Gastrocnemius medialis (tissue), 4 donors: ENCODE measurements at regions not wholly inside any gene's neighbourhood (a gene's known extent, or its start where the extent isn't known, plus 50 kb on each side); places are given as distances from the start of the nearest gene placed in this dataset.

Experiments used
- ATAC-seq, 2 donors: fragments of 150-250 bp; one replicate each; pipeline ENCODE4 v1.9.1; 2016
- DNase-seq, 2 donors: peaks; one replicate each; pipeline ENCODE4 v3.0.0-alpha.2; 2019
- H3K27ac ChIP-seq, 4 donors: fragments of 200-600 bp; sonication (generic); 1 replicate in 1 of 4; 2 replicates in 3 of 4; pipeline ENCODE4 v1.5.1; 2016 to 2018; ENCODE audit warnings: mild to moderate bottlenecking in 2 of 4, moderate library complexity in 1 of 4
- H3K27me3 ChIP-seq, 3 donors: fragments of 200-600 bp; sonication (generic) in 2 of 3; 1 replicate in 1 of 3; 2 replicates in 2 of 3; pipeline versions ENCODE4 v1.5.1 to v1.6.0; 2016 to 2019; ENCODE audit warnings: mild to moderate bottlenecking in 1 of 3, moderate library complexity in 1 of 3
- H3K36me3 ChIP-seq, 2 donors: fragments of 200-600 bp; sonication (generic) in 1 of 2; one replicate each; pipeline ENCODE4 v1.5.1; 2017 to 2018
- H3K4me1 ChIP-seq, 2 donors: fragments of 200-600 bp; sonication (generic) in 1 of 2; one replicate each; pipeline ENCODE4 v1.5.1; 2016 to 2017; ENCODE audit warnings: mild to moderate bottlenecking in 2 of 2
- H3K4me3 ChIP-seq, 4 donors: fragments of 200-600 bp; sonication (generic) in 3 of 4; 1 replicate in 1 of 4; 2 replicates in 3 of 4; pipeline ENCODE4 v1.5.1; 2016 to 2019; ENCODE audit warnings: mild to moderate bottlenecking in 2 of 4
- H3K9me3 ChIP-seq, 3 donors: fragments of 200-600 bp; sonication (generic) in 2 of 3; 1 replicate in 1 of 3; 2 replicates in 2 of 3; pipeline ENCODE4 v1.5.1; 2016 to 2019
- POLR2A ChIP-seq, 2 donors: fragments of 450-650 bp; IDR thresholded peaks; one replicate each; pipeline ENCODE4 v1.6.1; 2017; ENCODE audit warnings: antibody characterized with exemption in 2 of 2, mild to moderate bottlenecking in 2 of 2, moderate library complexity in 2 of 2
- in situ Hi-C, 4 donors: fragments of 200-750 bp; cut with MboI; loops; one replicate each; pipeline versions ENCODE4 v1.15.0 to v1.8.0; 2017; ENCODE audit warnings: low sequenced_read_pairs in 4 of 4
- intact Hi-C: fragments of 100-400 bp; cut with DNase I; formaldehyde crosslinking; loops from one replicate; pipeline ENCODE4 v1.15.1; 2023; ENCODE audit warnings: low total_unique reads
- TF ChIP-seq, protein P1 (sequence below), 5 experiments: fragments of 450-650 bp in 3 of 5; fragments of 200-600 bp in 2 of 5; sonication (generic) in 2 of 5; IDR thresholded peaks in 4 of 5; conservative IDR thresholded peaks in 1 of 5; 1 replicate in 4 of 5; 2 replicates in 1 of 5; pipeline ENCODE4 v1.5.1; 2016 to 2019; ENCODE audit warnings: antibody characterized with exemption in 5 of 5, mild to moderate bottlenecking in 3 of 5, moderate library complexity in 3 of 5

DNA sequence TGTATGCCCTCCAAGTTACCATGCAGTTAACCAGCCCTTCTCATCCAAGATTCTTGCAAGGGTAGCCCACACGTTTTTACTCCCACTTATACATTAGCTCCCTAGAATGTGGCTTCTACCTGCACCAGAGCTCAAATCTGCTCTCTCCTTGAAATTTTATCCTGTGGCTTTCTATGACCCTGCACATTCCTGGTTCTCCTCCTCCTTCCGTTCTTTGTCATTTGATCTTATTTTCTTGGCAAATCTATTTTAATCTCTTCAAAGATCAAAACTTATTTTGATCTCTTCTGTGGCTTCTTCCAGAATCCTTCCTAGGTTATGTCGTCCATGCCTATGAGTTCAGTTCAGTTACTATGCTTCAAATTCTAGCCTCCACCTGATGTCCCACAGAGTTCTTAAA lies 115.6 kb upstream of the GUCA2B start:
- H3K9me3 ChIP-seq, result no peaks in the 10 kb centered on the region
- H3K27me3 ChIP-seq, result no peaks in the 10 kb centered on the region
- H3K36me3 ChIP-seq, result no peaks in the 10 kb centered on the region
- no peak for TF ChIP-seq POLR2A (IDR thresholded peaks at IDR 0.05)
- TF ChIP-seq, protein P1, sequence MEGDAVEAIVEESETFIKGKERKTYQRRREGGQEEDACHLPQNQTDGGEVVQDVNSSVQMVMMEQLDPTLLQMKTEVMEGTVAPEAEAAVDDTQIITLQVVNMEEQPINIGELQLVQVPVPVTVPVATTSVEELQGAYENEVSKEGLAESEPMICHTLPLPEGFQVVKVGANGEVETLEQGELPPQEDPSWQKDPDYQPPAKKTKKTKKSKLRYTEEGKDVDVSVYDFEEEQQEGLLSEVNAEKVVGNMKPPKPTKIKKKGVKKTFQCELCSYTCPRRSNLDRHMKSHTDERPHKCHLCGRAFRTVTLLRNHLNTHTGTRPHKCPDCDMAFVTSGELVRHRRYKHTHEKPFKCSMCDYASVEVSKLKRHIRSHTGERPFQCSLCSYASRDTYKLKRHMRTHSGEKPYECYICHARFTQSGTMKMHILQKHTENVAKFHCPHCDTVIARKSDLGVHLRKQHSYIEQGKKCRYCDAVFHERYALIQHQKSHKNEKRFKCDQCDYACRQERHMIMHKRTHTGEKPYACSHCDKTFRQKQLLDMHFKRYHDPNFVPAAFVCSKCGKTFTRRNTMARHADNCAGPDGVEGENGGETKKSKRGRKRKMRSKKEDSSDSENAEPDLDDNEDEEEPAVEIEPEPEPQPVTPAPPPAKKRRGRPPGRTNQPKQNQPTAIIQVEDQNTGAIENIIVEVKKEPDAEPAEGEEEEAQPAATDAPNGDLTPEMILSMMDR (IDR thresholded peaks at IDR 0.05 in 4 of 5, conservative IDR thresholded peaks at IDR 0.05 in 1 of 5), result no peak
- DNase-seq (no peak), ATAC-seq (no peak)
- intact Hi-C loops (loop anchor here (5.0 to 10.0 kb wide), 7 partner anchors 297 to 647 kb away; partner anchors contain the start of genes FOXJ3 and YBX1), in situ Hi-C loops (no loop called here)
- H3K4me1 ChIP-seq, result peaks cover 7 to 12% of the 10 kb centered on the region in 2 donors
- H3K4me3 ChIP-seq, result no peak overlapping the region
- no peak overlapping the region for H3K27ac ChIP-seq

DNA sequence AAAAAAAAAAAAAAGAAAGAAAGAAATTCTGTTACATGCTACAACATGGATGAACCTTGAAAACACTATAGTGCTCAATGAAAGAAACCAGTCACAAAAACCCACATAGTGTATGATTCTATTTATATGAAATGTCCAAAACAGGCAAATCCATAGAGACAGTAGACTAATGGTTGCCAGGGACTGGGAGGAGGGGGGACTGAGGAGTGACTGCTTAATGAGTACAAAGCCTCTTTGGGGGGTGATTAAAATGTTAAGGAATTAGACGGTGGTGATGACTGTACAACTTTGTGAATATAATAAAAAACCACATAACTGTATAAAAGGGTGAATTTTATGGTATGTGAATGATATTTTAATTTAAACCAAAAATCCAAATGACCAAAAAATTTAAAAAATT lies 116.0 kb upstream of the GUCA2B start:
- no peak for ATAC-seq
- in situ Hi-C loops, result no loop called here
- Histone ChIP-seq H3K9me3 (no peaks in the 10 kb centered on the region), H3K27ac (no peak overlapping the region), H3K4me1 (peaks cover 7 to 12% of the 10 kb centered on the region in 2 donors), H3K27me3 (no peaks in the 10 kb centered on the region), H3K4me3 (no peak overlapping the region), H3K36me3 (no peaks in the 10 kb centered on the region)
- intact Hi-C loops, result loop anchor here (5.0 to 10.0 kb wide), 7 partner anchors 298 to 648 kb away; partner anchors contain the start of genes FOXJ3 and YBX1
- no peak for DNase-seq
- TF ChIP-seq, protein P1 (IDR thresholded peaks at IDR 0.05 in 4 of 5, conservative IDR thresholded peaks at IDR 0.05 in 1 of 5), result no peak
- no peak for TF ChIP-seq POLR2A (IDR thresholded peaks at IDR 0.05)

DNA sequence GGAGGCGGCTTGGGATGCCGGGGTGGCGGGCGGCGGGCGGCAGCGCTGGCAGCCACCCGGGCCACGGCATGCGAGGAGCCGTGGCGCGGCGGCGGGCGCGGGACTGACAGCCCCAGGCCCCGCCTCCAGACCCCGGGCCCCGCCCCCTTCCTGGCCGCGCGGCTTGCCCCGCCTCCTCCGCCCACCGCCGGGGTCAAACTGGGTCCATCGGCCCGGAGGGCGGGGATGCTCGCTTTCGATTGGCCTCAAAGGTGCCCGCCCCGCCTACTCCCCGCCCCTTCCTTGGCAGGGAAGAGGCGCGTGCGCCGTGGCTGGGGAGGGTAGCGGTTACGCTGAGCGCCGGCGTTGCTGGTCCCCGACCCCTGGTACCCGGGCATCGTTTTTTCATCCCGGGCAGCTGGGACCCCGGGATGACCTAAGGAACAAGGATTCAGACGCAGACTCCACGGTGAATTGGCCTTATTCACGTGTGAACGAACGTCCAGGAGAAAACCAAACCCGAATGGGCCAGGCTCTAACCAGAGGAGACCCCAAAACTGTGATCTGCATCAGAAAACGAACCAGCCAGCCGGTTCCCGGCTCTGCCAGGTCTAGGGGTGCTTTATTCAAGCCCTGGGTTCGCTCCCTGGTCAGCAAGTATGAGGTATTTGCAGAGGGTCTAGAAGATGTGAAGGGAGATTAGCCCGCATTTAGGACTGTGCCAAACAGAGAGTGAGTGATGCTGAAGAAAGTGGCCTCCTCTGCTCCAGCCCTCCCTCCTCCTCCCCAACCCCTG lies 117.2 kb upstream of the GUCA2B start:
- H3K9me3 ChIP-seq, result no peaks in the 10 kb centered on the region
- H3K27ac ChIP-seq, result peak overlapping the region; percentile 62 to 80 (median 76)
- peaks cover 7 to 12% of the 10 kb centered on the region in 2 donors for H3K4me1 ChIP-seq
- TF ChIP-seq, protein P1 (IDR thresholded peaks at IDR 0.05 in 4 of 5, conservative IDR thresholded peaks at IDR 0.05 in 1 of 5), result no peak
- TF ChIP-seq POLR2A (IDR thresholded peaks at IDR 0.05), result peak; percentile 36 to 53
- intact Hi-C loops, result loop anchor here (1.0 to 10.0 kb wide), 10 partner anchors 79 to 649 kb away; partner anchors contain the start of genes FOXJ3 and YBX1
- H3K36me3 ChIP-seq, result no peaks in the 10 kb centered on the region
- DNase-seq (peak; percentile 93 to 94), ATAC-seq (peak; percentile 94 to 95)
- peak overlapping the region; percentile 54 to 100 (median 79) for H3K4me3 ChIP-seq
- H3K27me3 ChIP-seq, result no peaks in the 10 kb centered on the region
- in situ Hi-C loops, result no loop called here

DNA sequence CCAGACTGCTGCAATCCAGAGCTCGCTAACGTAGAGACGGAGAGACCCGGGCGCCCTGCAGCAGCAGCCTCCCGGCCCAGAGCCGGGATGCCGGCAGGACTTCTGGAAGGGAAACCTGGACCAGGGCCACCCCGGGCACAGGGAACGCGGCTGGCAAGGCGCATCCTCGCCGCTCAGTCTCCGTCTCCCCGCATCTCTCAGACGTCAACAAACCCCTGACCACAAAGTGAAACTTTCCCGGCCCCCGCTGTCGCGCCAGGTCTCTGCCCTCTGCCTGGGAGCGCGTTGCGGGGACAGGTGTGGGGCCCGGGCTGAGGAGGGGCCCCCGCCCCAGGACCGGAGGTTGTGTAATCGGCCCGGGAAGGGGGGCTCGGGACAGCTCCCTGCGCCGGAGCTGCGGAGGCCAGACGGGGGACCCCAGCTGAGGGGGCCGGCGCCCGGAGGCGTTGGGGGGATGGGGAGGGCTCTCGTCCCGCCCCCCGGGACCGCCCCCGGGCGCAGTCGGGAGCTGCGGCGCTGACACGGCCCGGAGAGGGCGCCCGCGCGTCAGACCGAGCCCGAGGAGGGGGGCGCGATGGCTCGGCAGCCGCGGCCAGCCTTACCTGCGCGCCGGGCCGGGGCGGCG lies 116.6 kb upstream of the HIVEP3 start:
- DNase-seq (peak; percentile 22 to 42), ATAC-seq (peak; percentile 91 to 92)
- intact Hi-C loops (loop anchor here (1.0 to 10.0 kb wide), 10 partner anchors 78 to 649 kb away; partner anchors contain the start of genes FOXJ3 and YBX1), in situ Hi-C loops (no loop called here)
- TF ChIP-seq POLR2A (IDR thresholded peaks at IDR 0.05), result no peak
- TF ChIP-seq, protein P1 (IDR thresholded peaks at IDR 0.05 in 4 of 5, conservative IDR thresholded peaks at IDR 0.05 in 1 of 5), result peak; percentile 28 to 55 (median 47)
- Histone ChIP-seq H3K27me3 (no peaks in the 10 kb centered on the region), H3K36me3 (no peaks in the 10 kb centered on the region), H3K4me3 (peak overlapping the region; percentile 70 to 100 (median 79)), H3K4me1 (peaks cover 7 to 12% of the 10 kb centered on the region in 2 donors), H3K9me3 (no peaks in the 10 kb centered on the region), H3K27ac (peak overlapping the region; percentile 72 to 94 (median 80))
